GM12865 (cell line): ENCODE measurements at regions not wholly inside any gene's neighbourhood (a gene's known extent, or its start where the extent isn't known, plus 50 kb on each side); places are given as distances from the start of the nearest gene placed in this dataset.

Source experiments
- DNase-seq: peaks from one replicate; pipeline ENCODE4 v3.0.0; 2010; ENCODE audit warnings: low read depth
- H3K4me3 ChIP-seq: 2 replicates; pipeline ENCODE4 v1.5.1; 2011; ENCODE audit warnings: mild to moderate bottlenecking, low read depth, low read length, control low read depth
- TF ChIP-seq, protein P1 (sequence below): IDR thresholded peaks from 2 replicates; pipeline ENCODE4 v1.5.1; 2011; ENCODE audit warnings: low read length, control low read depth, low read depth, inconsistent platforms; ENCODE audit not compliant: insufficient read depth; ENCODE audit errors: missing control alignments

DNA sequence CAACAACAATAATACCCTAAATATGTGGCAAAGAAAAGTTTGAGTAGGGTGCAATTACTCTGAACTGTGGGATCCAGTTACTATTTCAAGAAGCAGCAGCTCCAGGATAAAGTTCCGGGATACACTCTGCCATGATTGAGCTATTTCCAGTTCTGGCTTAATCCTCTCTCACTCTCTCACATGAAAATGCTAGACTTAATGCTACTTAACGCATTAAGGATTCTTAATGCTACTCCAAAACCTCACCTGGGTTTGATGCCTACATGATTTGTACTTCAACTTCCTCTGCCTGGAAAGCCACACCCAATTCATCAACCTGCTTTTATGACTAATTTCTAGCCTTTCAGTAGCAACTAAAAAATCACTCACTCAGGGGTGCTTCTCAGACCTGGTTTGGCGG, 151.1 kb upstream of the HNMT start:
- TF ChIP-seq, protein P1, sequence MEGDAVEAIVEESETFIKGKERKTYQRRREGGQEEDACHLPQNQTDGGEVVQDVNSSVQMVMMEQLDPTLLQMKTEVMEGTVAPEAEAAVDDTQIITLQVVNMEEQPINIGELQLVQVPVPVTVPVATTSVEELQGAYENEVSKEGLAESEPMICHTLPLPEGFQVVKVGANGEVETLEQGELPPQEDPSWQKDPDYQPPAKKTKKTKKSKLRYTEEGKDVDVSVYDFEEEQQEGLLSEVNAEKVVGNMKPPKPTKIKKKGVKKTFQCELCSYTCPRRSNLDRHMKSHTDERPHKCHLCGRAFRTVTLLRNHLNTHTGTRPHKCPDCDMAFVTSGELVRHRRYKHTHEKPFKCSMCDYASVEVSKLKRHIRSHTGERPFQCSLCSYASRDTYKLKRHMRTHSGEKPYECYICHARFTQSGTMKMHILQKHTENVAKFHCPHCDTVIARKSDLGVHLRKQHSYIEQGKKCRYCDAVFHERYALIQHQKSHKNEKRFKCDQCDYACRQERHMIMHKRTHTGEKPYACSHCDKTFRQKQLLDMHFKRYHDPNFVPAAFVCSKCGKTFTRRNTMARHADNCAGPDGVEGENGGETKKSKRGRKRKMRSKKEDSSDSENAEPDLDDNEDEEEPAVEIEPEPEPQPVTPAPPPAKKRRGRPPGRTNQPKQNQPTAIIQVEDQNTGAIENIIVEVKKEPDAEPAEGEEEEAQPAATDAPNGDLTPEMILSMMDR = no peak
- DNase-seq = no peak
- H3K4me3 ChIP-seq = no peak overlapping the region

DNA sequence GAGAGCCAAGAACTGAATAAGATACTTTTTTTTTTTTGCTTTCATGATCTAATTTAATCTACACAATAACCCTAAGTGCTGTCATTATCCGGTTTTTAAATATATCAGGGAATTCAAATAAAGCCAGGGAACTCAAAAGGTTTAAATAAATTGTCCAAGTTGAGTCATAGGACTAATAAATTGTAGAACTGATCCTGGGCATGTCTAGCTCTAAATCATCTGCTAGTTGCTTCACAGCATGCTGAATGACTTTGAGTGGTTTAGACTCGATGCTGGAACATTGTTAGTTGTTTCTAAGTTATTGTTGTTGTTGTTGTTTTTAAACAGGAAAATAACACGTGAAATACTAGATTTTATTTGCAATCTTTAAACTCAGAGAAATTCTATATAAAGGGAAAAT, 147.2 kb upstream of the HNMT start:
- TF ChIP-seq, protein P1 = no peak
- DNase-seq = no peak
- H3K4me3 ChIP-seq = no peak overlapping the region

DNA sequence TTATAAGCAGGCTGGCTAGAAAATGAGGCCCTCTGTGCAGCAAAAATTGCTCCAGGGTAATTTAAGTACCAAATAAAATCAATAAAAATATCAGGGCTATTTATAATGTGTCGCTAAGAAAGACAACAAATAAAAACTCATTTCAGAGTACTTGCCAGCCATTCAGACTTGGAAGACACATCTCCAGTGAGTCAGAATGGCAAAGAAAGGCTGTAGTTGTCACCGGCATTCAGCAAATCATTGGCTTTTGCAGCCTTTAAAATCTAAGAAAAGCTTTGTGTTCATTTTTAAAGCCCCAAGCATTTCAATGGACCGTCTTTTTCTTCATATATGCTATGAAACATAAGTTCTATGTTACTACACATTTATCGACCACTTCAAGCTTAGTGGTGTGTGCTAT, 141.1 kb upstream of the HNMT start:
- no peak for DNase-seq
- TF ChIP-seq, protein P1 = no peak
- H3K4me3 ChIP-seq = no peak overlapping the region

DNA sequence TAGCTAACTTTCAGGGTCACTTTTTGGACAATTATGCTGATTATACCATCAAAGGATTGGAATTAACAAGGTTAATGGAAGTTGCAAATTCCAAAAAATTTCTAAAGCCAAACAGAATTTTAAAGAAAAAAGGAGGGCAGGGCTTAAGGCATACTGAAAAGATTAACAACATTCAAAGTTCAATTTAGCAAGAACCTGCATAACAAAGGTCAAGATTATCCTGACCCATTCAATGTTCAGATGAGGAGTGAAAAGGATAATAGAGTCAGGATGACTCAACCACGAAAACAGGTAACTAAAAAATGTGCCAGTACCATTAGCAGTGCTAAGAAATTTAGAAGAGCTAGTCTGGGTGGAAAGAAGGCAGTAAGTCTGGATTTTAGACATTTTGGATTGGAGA, 139.8 kb upstream of the HNMT start:
- TF ChIP-seq, protein P1 = no peak
- no peak for DNase-seq
- no peak overlapping the region for H3K4me3 ChIP-seq

DNA sequence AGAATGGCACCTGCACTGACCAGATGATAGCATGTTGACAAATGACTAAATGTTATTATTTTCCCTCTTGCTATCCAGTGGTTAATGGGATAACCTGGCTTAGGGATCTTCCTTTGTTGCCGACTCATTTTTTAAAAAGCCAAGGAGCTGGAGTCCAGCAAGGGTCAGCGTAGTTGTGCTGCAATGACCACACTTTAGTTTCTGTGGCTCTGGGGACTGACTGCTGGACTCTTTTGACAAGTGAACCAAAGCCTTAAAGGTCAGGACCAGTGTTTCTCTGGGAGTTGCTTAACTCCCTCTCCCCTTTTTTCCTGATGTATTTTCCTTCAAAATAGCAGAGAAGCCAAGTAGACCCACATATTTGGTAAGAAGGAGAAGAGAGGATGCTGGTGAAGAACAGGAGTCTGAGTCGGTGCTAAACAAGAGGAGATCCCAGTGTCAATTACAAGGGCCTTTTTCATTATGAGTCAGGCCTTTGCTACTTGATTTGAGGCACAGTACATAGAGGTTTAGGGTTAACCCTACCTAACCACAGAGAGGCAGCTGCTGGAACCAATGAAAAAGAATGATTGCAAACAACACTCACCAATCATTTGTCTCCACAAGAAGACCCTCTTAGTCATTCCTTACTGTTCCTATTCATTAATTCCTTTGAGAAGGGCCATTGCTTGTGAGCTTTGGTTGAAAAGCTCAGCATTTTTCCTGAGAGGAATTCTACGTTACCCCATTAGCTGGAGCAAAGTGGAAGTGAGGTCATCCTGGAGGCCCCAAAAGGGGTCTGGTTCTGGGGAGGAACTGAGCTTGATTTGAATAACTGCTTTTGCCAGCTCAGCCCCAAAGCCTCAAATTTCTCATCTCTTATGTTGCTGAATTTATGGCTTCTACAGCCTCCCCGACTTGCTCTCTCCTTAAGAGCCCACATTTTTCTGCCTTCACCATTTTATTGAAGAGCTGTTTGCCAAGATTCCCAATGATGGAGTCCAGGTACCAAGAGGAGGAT, 137.6 kb upstream of the HNMT start:
- no peak overlapping the region for H3K4me3 ChIP-seq
- TF ChIP-seq, protein P1 = no peak
- peak; percentile 67 for DNase-seq

DNA sequence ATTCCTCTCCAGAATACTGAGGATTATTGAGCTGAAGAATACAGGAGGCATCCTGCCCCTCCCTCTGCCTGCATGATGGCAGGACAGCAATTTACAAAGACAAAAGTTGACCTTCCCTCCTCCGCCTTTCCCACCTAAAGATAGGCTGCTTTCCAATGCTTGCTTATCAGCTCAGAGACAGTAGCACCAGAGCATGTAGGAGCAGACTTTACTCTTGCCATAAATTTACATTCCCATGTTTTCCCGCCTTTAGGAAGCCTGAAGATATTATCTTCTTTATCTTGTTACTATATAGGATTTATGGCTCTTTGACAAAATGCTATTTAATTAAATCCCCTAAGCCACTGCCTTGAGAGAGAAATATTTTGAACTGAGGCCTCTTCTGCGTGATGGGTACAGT, 135.6 kb upstream of the HNMT start:
- H3K4me3 ChIP-seq = no peak overlapping the region
- DNase-seq = no peak
- TF ChIP-seq, protein P1 = no peak
